Stimulated activated CD4-positive, alpha-beta T cell treated with anti-CD3 and anti-CD28 coated beads, Interleukin-4, amount 100 ng/mL, for 48 hours (primary cell): ENCODE measurements at regions not wholly inside any gene's neighbourhood (a gene's known extent, or its start where the extent isn't known, plus 50 kb on each side); places are given as distances from the start of the nearest gene placed in this dataset.

Source experiments
- DNase-seq, 2 donors: peaks; one replicate each; pipeline ENCODE4 v3.0.0-alpha.2; 2020; ENCODE audit warnings: low read depth in 2 of 2

- no peak for DNase-seq
Measured at GRCh38 chr14:61625165-61625564, 70.1 kb upstream of the HIF1A start.

DNA sequence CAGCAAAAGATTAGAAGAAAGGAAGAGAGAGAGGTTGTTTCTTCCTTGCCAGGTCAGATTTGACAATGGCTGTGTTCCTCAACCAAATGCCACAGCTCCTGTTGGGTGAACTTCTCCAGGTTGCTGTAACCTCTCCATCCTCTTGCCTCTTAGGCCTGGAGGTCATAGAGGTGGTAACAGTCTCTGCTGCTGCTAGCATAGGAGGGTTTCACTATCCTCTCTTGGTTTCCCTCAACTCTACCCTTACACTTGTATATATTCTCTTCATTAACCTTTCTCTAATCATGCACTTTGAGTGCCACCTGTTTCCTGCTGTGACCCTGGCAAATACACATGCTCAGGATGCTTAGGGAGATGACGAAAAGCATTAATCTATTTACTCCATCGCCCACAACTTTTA is 67.7 kb upstream of the HIF1A start:
- DNase-seq: no peak

GRCh38 chr14:61628016-61628725 is 67.1 kb upstream of the HIF1A start:
- no peak for DNase-seq

- no peak for DNase-seq
Measured at GRCh38 chr14:61630399-61631044, 64.8 kb upstream of the HIF1A start.

DNA sequence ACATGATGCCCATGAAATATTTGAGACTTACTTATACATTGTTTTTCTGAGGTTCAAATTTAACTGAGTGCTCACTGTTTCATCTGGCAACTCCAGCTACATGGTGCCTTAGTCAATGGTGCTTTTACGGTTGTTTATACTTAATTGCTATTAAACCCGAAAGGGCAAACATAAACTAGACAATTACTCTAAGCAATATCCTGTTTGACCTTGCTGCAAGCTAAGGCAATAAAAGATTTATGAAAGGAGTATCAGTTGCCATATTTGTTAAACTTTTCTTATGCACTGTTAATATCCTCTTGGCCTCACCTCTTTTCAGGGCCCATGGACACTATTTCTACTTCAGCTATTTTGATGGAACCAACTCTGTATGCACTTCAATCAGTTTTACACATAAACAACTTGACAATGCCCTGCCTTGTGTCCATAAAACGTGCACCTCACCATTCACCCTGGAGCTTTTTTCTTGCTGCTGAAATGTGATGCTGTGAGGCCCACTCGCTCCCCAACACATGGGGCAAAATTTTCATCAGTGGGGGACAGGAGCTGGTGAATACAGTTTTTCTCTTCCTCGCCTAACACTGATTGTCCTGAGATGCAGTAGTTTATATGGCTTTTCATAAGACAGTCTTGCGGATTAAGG is 64.1 kb upstream of the HIF1A start:
- no peak for DNase-seq

- DNase-seq: no peak
Measured at GRCh38 chr14:61632401-61632800, 62.9 kb upstream of the HIF1A start.

- DNase-seq: no peak
Measured at GRCh38 chr14:61632807-61633206, 62.5 kb upstream of the HIF1A start.

DNA sequence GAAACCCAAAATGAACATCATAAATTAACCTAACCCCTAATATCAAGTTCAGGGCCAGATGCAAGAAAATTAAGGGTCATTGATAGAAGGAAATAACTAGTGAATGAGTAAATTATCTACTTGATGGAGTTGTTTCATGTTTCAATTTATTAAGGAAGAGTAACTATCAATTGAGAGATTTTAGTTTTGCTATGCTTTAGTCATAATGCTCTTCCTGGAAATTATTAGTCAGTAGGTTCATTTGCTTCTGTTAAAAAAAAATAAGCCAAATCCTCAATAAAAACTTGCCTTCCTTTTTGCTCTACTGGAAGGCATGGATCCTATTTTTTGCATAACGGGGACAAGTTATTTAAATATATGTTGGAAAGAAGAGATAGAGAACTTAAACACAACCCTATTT is 59.0 kb upstream of the HIF1A start:
- no peak for DNase-seq

GRCh38 chr14:61636779-61637178 is 58.5 kb upstream of the HIF1A start:
- no peak for DNase-seq

- no peak for DNase-seq
Measured at GRCh38 chr14:61638595-61639387, 56.5 kb upstream of the HIF1A start.

DNA sequence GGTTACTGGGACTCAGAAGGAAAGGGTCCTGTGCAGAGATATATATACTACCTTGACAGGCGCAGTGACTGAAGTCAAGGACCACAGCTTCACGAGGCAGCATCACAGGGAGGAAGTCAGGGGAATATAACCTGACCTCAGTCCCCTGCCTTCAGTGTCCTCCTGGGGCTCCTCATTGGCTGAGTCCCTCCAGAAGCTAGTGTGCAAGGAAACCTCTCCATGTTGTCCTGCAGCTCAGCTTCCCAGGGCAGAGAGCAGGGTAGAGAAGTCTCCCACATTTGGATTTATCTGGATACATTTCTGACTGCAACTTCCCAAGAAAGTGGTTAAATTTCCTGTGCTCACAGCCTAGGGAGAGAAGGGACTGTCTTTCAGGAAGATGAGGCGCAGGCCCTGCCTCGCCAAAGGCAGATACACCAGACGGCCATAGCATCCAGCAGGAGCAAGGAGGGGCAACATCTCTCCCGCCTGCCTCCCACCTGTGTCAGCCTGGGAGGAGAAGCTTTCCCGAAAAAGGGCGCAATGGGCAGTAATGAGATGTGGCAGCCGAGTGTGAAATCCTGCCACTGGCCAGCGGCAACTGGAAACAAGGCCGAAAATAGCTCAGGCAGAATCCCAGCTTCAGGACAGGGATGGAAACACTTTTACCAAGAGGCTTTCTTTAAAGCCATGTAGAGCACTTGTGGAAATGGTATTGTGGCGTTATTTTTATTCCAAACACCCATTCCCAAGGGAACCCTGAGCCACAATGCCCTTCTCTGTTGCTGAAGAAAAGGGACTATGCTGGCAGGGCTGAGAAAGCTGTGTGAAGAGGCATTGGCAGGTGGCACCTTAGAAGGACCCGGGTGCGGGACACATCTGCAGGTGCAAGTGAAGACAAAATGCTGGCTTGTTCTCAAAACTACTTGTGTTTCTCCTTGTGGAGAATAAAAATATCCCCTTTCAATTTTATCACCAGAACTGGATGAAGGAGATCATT is 54.9 kb upstream of the HIF1A start:
- no peak for DNase-seq

DNA sequence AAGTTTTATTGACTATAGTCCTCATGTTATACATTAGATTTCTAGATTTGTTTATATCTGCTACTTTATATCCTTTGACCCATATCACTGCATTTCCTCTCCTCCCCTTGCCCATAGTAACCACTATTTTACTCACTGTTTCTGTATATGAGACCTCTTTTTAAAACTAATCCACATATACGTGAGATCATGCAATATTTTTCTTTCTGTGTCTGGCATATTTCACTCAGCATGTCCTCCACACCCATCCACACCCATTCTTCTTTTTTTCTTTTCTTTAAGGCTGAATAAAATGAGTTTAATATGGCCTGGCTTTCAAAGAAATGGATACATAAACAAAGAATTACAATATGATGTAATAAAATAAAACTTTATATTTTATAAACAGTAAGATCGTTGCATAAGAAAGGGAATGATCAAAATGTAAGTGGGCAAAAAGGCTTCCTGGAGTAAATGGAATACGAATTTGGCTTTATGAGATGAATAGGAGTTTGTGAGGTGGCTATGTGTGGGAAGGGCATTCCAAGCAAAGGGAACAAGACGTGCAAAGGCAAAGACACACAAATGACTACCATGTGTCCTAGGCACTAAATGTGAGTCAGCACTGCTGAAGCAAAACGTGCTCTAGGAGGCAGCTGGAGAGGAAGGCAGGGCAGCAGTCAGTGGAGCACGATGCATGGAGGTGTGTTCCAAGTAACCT is 53.2 kb upstream of the HIF1A start:
- no peak for DNase-seq

- DNase-seq: no peak
Measured at GRCh38 chr14:61642614-61642982, 52.7 kb upstream of the HIF1A start.

DNA sequence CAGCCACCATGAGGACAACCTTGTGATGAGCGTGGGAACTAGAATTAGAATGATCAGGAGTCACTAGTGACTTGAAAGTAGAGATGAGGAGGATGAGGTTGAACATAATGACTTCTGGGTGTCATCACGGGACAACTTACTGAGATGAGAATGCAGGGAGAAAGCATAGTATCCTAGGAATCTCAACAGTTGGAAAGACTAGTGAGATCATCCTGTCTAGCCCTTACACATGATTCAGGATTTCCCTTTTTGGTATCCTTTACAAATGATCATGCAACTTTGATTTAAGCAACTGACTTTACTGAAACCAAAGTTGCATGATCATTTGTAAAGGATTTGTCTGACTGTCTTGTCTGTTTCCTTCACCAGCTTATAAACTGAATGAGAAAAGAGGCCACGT is 51.8 kb upstream of the HIF1A start:
- DNase-seq: no peak

DNA sequence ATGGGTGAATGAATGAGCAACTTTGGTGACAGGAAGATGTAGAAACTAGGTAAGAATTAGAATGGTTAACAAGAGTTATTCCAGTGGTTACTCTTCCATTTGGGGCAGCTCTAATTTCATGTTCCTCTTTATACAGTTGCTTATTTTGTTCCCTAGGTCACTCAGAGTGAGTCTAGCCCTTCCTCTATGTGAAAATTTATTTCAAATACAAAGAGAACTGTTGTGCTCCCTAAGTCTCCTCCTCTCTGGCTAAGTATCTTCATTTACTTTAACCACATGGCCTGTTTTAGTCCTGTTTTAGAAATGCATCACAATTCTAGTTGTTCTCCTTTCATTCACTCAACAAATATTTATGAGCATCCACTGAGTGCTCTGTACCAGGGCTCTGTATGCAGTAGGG is 51.1 kb upstream of the HIF1A start:
- no peak for DNase-seq

GRCh38 chr14:61644834-61645233 is 50.5 kb upstream of the HIF1A start:
- no peak for DNase-seq

DNA sequence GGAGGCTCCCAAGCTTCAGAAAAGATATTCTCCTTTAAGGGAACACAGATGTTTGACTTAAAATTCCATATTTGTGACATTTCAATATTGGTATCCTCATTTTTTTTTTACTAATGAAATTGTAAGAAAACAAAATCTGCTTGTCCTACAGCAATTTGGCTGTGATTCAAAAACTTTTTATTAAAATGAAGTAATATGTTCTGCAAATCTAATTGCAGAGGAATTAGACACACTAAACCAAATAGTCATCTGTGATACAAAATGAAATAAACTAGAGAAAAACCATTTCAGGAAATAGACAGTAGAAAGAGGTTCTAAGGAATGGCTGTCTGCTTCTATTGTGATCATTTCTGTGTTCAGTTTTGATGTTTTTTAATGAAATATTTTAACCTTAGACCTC is 50.1 kb upstream of the HIF1A start:
- no peak for DNase-seq
